Lung (tissue), 11 donors: ENCODE measurements at regions not wholly inside any gene's neighbourhood (a gene's known extent, or its start where the extent isn't known, plus 50 kb on each side); places are given as distances from the start of the nearest gene placed in this dataset.

Experiments
- ATAC-seq: fragments of 200-7000 bp; cut with Tn5 transposase; one replicate; pipeline ENCODE4 v1.9.1; 2020; ENCODE audit warnings: moderate number of reproducible peaks; ENCODE audit not compliant: insufficient read depth, low FRiP score
- DNase-seq, 3 donors: peaks; one replicate each; pipeline ENCODE4 v3.0.0-alpha.2; 2013 to 2017
- H3K27ac ChIP-seq, 2 donors: one replicate each; pipeline ENCODE4 v1.5.1; 2013; ENCODE audit warnings: mild to moderate bottlenecking in 2 of 2, moderate library complexity in 2 of 2, control low read depth in 1 of 2, inconsistent platforms in 1 of 2, low read depth in 1 of 2, low read length in 1 of 2
- H3K27me3 ChIP-seq, 3 donors: one replicate each; pipeline ENCODE4 v1.5.1; 2013; ENCODE audit warnings: low read length in 2 of 3; ENCODE audit not compliant: control insufficient read depth in 3 of 3, insufficient read depth in 3 of 3
- H3K36me3 ChIP-seq, 4 donors: one replicate each; pipeline ENCODE4 v1.5.1; 2013; ENCODE audit warnings: low read length in 4 of 4, mild to moderate bottlenecking in 1 of 4, moderate library complexity in 1 of 4; ENCODE audit not compliant: control insufficient read depth in 4 of 4, insufficient read depth in 4 of 4
- H3K4me1 ChIP-seq, 5 donors: one replicate each; pipeline ENCODE4 v1.5.1; 2013; ENCODE audit warnings: low read length in 5 of 5, mild to moderate bottlenecking in 2 of 5, moderate library complexity in 1 of 5; ENCODE audit not compliant: control insufficient read depth in 5 of 5, insufficient read depth in 5 of 5
- H3K4me3 ChIP-seq: one replicate; pipeline ENCODE4 v1.5.1; 2013; ENCODE audit warnings: mild to moderate bottlenecking, control low read depth, moderate library complexity
- H3K9ac ChIP-seq, 2 donors: one replicate each; pipeline ENCODE4 v1.5.1; 2013; ENCODE audit warnings: low read length in 2 of 2, control low read depth in 1 of 2; ENCODE audit not compliant: insufficient read depth in 1 of 2
- H3K9me3 ChIP-seq, 4 donors: one replicate each; pipeline ENCODE4 v1.5.1; 2013; ENCODE audit warnings: low read length in 3 of 4, mild to moderate bottlenecking in 1 of 4, moderate library complexity in 1 of 4; ENCODE audit not compliant: control insufficient read depth in 4 of 4, insufficient read depth in 3 of 4
- CTCF ChIP-seq: IDR thresholded peaks from 2 replicates; pipeline ENCODE4 v1.5.1; 2012; ENCODE audit warnings: mild to moderate bottlenecking; ENCODE audit errors: control extremely low read depth, extremely low read depth
- WGBS, 2 donors: extraction: QIAGEN DNeasy Blood & Tissue Kit; methylation state at CpG; one replicate each; pipeline ENCODE4 v1.1.7; 2013; 5-methylcytosine and 5-hydroxymethylcytosine counted together
- donor health status: control.
- donor health status: control.
- donor health status: Bipolar disorder and iron deficiency.
- donor health status: healthy.
- donor health status: DM: yes; HTN: yes; CAD: no.

DNA sequence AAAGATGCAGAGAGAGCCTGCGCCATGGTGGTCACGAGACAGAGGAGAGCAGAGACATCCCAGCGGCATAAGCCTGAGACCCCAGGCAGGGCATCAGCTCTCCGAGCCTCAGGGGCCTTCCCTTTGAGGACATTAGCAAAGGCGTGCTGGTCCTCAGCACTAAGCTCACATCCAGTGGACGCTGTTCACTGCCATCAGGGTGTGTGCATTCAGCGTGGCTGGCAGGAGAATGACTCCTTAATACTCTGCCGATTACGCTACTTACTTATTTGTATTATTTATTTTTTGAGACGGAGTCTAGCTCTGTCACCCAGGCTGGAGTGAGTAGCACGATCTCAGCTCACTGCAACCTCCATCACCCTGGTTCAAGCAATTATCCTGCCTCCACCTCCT, 290.2 kb downstream of the KLF6 start:
- WGBS, 2 donors = 92% methylated on average over 11 of the region's 11 CpGs
- Histone ChIP-seq H3K4me1 (peaks cover 0 to 2% (median 0%) of the 10 kb centered on the region in 5 donors), H3K27me3 (no peaks in the 10 kb centered on the region), H3K9me3 (no peaks in the 10 kb centered on the region), H3K4me3 (no peak overlapping the region), H3K9ac (no peak overlapping the region), H3K27ac (peak overlapping the region; percentile 67 to 77), H3K36me3 (no peaks in the 10 kb centered on the region)
- TF ChIP-seq CTCF = no peak
- no peak for ATAC-seq
- no peak for DNase-seq

- H3K36me3 ChIP-seq = no peaks in the 10 kb centered on the region
- no peak overlapping the region for H3K4me3 ChIP-seq
- 77 to 87% methylated on average over 22 of the region's 22 CpGs for WGBS, 2 donors
- H3K9ac ChIP-seq = no peak overlapping the region
- no peak for TF ChIP-seq CTCF
- H3K27ac ChIP-seq = peak overlapping the region; percentile 67 to 77
- peak in 2 of 3 donors; percentile 39 to 51 for DNase-seq
- ATAC-seq = no peak
- peaks cover 0 to 2% (median 0%) of the 10 kb centered on the region in 5 donors for H3K4me1 ChIP-seq
- no peaks in the 10 kb centered on the region for H3K27me3 ChIP-seq
- H3K9me3 ChIP-seq = no peaks in the 10 kb centered on the region
Observed at GRCh38 chr10:3494131-3494837, 290.7 kb downstream of the KLF6 start.

DNA sequence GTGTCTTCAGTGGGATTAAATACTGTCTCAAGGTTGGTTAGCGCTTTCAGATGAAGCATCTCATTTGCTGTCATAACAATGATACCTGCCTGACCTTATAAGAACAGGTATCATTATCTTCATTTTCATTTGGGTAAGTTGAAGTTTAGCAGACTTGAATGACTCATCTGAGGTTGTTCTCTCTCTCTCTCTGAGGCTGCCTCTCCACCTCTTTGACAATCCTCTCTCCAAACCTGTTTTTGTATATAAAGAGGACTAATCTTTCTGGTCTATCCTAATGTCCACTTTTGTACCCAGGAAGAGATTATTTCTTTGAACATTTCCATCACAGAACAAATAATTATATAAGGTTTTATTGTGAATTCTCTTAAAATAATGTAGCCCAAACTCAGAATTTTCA, 291.4 kb downstream of the KLF6 start:
- no peaks in the 10 kb centered on the region for H3K9me3 ChIP-seq
- no peaks in the 10 kb centered on the region for H3K27me3 ChIP-seq
- TF ChIP-seq CTCF = no peak
- H3K36me3 ChIP-seq = no peaks in the 10 kb centered on the region
- WGBS, 2 donors = 96 to 100% methylated on average over 1 of the region's 1 CpG
- H3K4me3 ChIP-seq = no peak overlapping the region
- ATAC-seq (no peak), DNase-seq (no peak)
- peaks cover 0 to 2% (median 0%) of the 10 kb centered on the region in 5 donors for H3K4me1 ChIP-seq
- no peak overlapping the region for H3K9ac ChIP-seq
- H3K27ac ChIP-seq = no peak overlapping the region

DNA sequence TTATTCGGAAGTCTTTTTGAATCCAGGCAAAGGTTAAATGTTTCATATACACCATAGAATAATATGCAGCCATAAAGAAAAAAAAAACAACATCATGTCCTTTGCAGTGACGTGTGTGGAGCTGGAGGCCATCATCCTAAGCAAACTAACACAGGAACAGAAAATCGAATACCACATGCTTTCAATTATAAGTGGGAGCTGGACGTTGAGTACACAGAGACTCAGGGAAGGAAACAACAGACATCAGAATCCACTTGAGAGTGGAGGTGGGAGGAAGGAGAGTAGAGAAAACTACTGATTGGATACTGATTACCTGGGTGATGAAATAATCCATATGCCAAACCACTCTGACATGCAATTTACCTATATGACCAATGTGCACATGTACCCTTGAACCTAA, 293.4 kb downstream of the KLF6 start:
- Histone ChIP-seq H3K9me3 (no peaks in the 10 kb centered on the region), H3K4me3 (no peak overlapping the region), H3K27me3 (no peaks in the 10 kb centered on the region), H3K9ac (no peak overlapping the region), H3K4me1 (peaks cover 0 to 2% (median 0%) of the 10 kb centered on the region in 5 donors), H3K27ac (no peak overlapping the region), H3K36me3 (no peaks in the 10 kb centered on the region)
- no peak for ATAC-seq
- no peak for TF ChIP-seq CTCF
- 79 to 87% methylated on average over 4 of the region's 4 CpGs for WGBS, 2 donors
- DNase-seq = no peak
